ENCODE measurements at regions not wholly inside any gene's neighbourhood (a gene's known extent, or its start where the extent isn't known, plus 50 kb on each side); places are given as distances from the start of the nearest gene placed in this dataset.

- no peak for DNase-seq (ENCODE audit: low spot score)
These were observed 56.5 kb upstream of the TBX3 start for GRCh38 chr12:114740448-114740847.

- DNase-seq (ENCODE audit: low spot score) = no peak
These were observed 54.6 kb upstream of the TBX3 start for GRCh38 chr12:114738460-114739184.

GRCh38 chr12:114735680-114736374 is 51.9 kb upstream of the TBX3 start:
- no peak for DNase-seq (ENCODE audit: low spot score)

- no peak for DNase-seq (ENCODE audit: low spot score)
These were observed 51.0 kb upstream of the TBX3 start for GRCh38 chr12:114735011-114735410.

- DNase-seq (ENCODE audit: low spot score) = no peak
These were observed 49.9 kb upstream of the TBX3 start for GRCh38 chr12:114733919-114734318.

Data from AG20443 (cell line).